Anterior cingulate cortex (tissue), 58 donors: ENCODE measurements at regions not wholly inside any gene's neighbourhood (a gene's known extent, or its start where the extent isn't known, plus 50 kb on each side); places are given as distances from the start of the nearest gene placed in this dataset.
"Not testable (repeated sequence)": the region's sequence is repeated elsewhere in the genome, so short reads cannot be mapped to it uniquely, and the experiment has no call there.

Experiments used
- DNase-seq, 58 donors: peaks; one replicate each; lab custom pipeline; 2025; lab: John Stamatoyannopoulos, UW

DNA sequence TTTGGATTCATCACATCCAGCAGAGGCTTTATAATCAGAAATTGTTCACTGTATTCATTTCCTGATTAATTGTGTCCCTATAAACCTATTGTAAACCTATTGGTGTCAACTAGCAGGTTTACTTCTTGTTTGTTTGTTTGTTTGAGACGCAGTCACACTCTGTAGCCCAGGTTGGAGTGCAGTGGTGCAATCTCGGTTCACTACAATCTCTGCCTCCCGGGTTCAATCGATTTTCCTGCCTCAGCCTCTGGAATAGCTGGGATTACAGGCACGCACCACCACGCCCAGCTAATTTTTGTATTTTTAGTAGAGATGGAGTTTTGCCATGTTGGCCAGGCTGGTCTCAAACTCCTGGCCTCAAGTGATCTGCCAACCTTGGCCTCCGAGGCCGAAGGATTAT lies 215.4 kb upstream of the ZNF385D start:
- DNase-seq, result not testable (repeated sequence)

DNA sequence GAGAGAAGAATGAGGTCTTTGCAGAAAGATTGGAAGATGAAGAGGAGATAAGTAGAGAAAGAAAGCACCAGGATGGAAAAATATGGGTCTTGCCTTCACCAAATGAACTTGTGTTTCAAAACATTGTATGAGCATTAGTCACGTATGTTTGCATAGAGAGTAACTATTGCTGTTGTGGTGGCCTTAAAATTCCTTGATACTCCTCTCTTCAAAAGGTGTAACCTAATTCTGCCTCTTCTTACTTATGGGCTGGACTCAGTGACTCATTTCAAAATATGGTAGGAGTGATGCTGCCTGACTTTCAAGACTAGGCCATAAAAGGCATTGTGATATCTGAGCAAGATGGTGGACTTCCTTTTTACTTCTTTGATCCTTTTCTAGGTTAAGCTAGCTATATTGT lies 228.7 kb upstream of the ZNF385D start:
- DNase-seq, result no peak

GRCh38 chr3:21989341-21990042 lies 238.5 kb upstream of the ZNF385D start:
- no peak for DNase-seq

DNA sequence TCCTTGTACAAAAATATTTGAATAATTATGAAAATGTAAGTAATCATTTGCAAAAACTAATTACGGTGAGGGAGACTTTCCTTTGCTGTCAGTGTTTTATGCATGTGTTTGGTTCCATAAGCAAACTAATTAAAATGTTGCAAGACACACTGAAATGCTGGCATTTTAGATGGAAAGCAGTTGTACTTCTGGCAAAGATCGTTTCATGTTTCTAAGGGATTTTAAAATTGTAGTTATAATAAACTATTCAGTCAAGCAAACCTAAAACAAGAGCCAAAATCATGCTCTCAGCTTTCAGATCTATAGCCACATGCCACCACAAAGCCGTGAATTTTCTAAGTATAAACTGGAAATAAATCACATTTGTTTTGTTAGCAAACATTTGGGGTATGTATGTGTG lies 240.1 kb upstream of the ZNF385D start:
- no peak for DNase-seq

GRCh38 chr3:21995079-21995607 lies 244.1 kb upstream of the ZNF385D start:
- DNase-seq, result no peak

GRCh38 chr3:22007368-22007767 lies 256.4 kb upstream of the ZNF385D start:
- no peak for DNase-seq

DNA sequence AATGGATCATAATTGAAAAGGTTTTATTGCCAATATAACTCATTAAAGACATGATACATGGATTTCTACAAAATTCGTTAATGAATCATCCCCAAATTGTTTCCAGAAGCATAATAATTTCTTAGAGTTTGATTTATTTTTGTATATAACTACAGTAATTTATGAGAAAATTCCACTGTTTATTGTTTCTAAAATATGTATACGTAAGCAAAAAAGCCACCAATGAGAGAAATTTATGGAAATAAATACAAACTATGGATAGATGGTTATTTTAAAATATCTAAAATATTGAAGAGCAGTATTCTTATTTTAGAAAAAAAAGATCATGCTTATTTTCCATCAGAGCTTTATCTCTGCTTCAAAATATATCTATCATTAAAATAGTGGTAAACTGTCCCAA lies 260.0 kb upstream of the ZNF385D start:
- no peak for DNase-seq

DNA sequence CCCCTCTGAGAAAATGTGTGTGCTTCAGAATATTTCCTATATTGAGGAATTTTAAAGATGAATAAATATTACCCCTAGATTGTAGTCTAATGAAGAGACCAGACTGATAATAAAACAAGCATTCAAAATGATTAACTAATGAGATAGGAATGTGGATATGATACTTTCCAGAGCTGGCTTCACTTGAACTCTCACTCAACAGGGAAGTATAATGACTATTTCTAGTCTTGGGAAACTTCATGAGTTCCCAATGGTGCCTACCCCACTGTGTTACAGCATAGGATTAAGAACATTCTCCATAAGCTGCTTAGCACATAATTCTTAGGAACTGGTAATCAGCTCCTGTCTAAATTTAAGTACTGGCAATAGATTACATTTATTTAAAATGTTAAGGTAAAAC lies 261.5 kb upstream of the ZNF385D start:
- no peak for DNase-seq

DNA sequence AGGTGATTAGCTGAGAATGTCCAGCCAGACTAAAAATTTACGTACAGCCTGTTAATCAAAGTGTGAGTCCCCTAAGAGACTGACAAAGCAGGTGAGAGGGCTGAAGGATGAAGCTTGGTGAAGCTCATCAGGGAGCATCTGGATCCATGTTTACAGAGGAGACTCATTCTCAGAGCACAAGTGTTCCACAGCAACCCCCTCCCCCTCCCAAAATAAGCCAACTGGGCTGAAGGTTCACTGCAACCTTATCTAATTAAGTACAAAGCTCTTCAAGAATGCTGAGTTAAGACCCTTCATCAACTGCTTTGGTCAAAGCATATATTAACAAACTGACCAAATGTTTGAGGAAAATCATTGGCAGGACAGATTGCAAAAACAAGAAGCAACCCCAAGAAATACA lies 262.6 kb upstream of the ZNF385D start:
- no peak for DNase-seq

DNA sequence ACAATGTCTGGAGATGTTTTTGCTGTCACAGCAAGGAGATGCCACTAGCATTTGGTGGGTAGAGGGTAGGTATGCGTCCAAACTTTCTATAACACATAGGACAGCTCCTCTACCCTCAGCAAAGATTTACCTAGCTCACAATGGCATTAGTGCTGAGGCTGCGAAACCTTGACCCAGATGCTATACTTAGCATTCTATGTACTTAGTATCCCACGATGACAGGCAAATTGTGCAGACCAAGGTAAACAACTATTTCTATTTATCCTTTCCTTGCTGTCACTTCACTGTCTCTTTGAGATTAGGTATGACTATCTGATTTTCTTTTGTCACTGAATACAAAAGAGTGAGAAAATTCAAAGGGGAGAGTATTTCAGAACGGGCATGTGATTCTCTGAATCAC lies 265.2 kb upstream of the ZNF385D start:
- DNase-seq, result no peak

DNA sequence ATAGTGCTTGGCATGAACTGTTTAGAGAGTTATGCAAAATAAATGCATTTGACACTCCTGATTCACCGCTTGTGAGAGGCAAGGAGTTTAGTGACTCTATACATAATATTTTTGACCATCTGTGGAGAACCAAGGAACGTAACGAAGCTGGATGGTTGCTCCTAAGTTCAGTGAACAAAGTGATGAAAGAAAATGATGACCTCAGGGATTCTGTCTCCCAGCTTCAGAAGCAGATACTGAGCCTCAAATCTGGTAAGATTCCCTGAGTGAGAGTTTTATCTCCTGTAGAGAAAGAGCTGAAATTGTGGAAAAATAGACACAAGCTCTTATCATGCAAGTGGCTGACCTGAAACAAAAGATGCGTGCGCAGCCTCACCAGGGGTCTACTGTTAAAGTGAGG lies 273.6 kb upstream of the ZNF385D start:
- DNase-seq, result not testable (repeated sequence)

DNA sequence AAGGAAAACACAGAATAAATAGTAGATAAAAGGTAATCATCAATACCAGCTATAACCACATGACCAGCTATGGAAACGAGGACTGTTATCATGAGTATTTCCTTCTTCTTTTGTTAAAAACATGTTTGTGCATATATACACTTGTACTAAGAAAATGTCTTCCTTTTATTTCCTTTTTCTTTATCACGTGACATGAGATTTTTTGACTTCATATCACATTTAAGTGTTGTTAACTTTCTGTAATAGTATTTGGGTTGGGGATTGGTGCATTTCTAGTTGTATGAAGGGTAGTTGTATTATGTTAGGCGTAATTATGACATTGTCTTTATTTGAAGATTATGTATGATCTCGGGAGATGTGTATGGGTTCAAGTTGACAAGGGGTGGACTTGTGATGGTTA lies 278.5 kb upstream of the ZNF385D start:
- no peak for DNase-seq

GRCh38 chr3:22039161-22039560 lies 288.2 kb upstream of the ZNF385D start:
- DNase-seq, result no peak

GRCh38 chr3:22040150-22040549 lies 289.1 kb upstream of the ZNF385D start:
- no peak for DNase-seq

- DNase-seq, result no peak
These were observed 294.9 kb upstream of the ZNF385D start for GRCh38 chr3:22045882-22046281.

DNA sequence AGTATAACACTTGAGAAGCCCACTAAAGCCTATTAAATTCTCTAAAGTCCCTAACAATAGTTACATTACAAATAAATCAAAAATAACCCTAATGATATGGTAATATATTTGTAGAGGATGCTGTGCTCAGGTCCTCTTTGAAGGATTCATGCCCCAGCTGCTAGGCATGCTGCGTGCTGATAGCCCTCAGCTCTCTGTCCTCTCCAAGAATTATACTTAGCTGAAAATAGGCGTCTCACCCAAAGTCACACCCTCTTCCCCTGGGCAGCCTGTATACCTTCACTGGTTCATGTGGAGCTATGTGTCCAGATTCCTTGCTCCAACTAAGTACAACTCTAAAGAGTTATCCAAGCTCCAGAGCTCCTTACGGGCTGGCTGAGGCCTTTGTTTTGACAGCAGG lies 312.5 kb upstream of the ZNF385D start:
- no peak for DNase-seq

- no peak for DNase-seq
These were observed 317.6 kb upstream of the ZNF385D start for GRCh38 chr3:22068619-22069018.

- DNase-seq, result no peak
These were observed 337.2 kb upstream of the ZNF385D start for GRCh38 chr3:22088204-22088603.

- DNase-seq, result no peak
These were observed 338.3 kb upstream of the ZNF385D start for GRCh38 chr3:22089284-22089683.

- no peak for DNase-seq
These were observed 340.3 kb upstream of the ZNF385D start for GRCh38 chr3:22091329-22091728.

- no peak for DNase-seq
These were observed 347.0 kb upstream of the ZNF385D start for GRCh38 chr3:22098021-22098420.

- no peak for DNase-seq
These were observed 350.3 kb upstream of the ZNF385D start for GRCh38 chr3:22101351-22101750.

DNA sequence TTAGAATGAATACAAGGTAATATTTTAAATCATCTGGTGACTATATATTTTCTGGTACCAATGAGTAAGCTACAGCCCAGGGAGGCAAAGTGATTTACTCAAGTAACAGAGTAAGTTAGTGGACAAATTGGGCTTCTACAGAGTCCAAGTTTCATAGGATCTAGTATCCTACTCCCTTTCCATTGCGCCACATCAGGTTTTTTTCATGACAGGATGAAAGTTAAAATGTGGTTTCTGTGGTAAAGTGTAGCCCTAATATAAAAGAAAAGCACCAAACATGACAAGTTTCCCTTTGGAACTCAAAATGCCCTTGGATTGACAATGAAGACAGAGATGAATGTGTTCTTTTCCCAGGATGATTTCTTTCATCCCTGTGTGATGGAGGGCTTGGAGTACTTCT lies 350.8 kb upstream of the ZNF385D start:
- DNase-seq, result no peak
